Panc1 (cell line): ENCODE measurements at regions not wholly inside any gene's neighbourhood (a gene's known extent, or its start where the extent isn't known, plus 50 kb on each side); places are given as distances from the start of the nearest gene placed in this dataset.

Experiments
- ATAC-seq: fragments of 200-7000 bp; cut with Tn5 transposase; 2 replicates; pipeline ENCODE4 v1.9.1; 2020; ENCODE audit warnings: mild to moderate bottlenecking, moderate library complexity
- BruUV-seq: library from RNA; stranded (reverse); fragments of 400-500 nt; replicated peaks from 2 replicates; lab custom pipeline; 2021; lab: Mats Ljungman, UMichigan
- CTCF ChIA-PET: fragments of 300-600 bp; sonication (Branson Sonifier 250); formaldehyde crosslinking; loops from one replicate; lab custom pipeline; 2022; ENCODE audit warnings: antibody characterized with exemption; lab: Charles Lee
- POLR2A ChIA-PET: fragments of 300-600 bp; sonication (Branson Sonifier 250); formaldehyde crosslinking; loops from one replicate; lab custom pipeline; 2022; ENCODE audit warnings: antibody characterized with exemption; lab: Charles Lee
- DNase-seq: peaks from one replicate; pipeline ENCODE4 v3.0.0-alpha.2; 2010; ENCODE audit warnings: low read depth, low spot score
- H3K27ac ChIP-seq: 2 replicates; pipeline ENCODE4 v1.5.1; 2011; ENCODE audit warnings: mild to moderate bottlenecking, low read length, inconsistent platforms
- H3K27me3 ChIP-seq: fragments of 200-500 bp; sonication (Bioruptor generic); 2 replicates; pipeline ENCODE4 v1.6.0; 2014; ENCODE audit warnings: low read length, inconsistent platforms; ENCODE audit not compliant: control insufficient read depth, insufficient read depth
- H3K36me3 ChIP-seq: fragments of 200-500 bp; sonication (Bioruptor generic); 2 replicates; pipeline ENCODE4 v1.5.1; 2014; ENCODE audit warnings: inconsistent platforms, mild to moderate bottlenecking, low read length, moderate library complexity; ENCODE audit not compliant: control insufficient read depth, insufficient read depth
- H3K4me1 ChIP-seq: 2 replicates; pipeline ENCODE4 v1.5.1; 2011; ENCODE audit warnings: inconsistent platforms, mild to moderate bottlenecking, low read length, moderate library complexity; ENCODE audit not compliant: control insufficient read depth, insufficient read depth
- H3K4me3 ChIP-seq, 2 experiments: 2 replicates each; pipeline ENCODE4 v1.5.1; 2011 to 2012; ENCODE audit warnings: low read depth in 2 of 2, low read length in 2 of 2, mild to moderate bottlenecking in 2 of 2, inconsistent platforms in 1 of 2, moderate library complexity in 1 of 2
- H3K9me3 ChIP-seq: fragments of 200-500 bp; sonication (Bioruptor generic); 2 replicates; pipeline ENCODE4 v1.5.1; 2014; ENCODE audit warnings: low read depth, mild to moderate bottlenecking, inconsistent platforms, low read length, moderate library complexity; ENCODE audit not compliant: control insufficient read depth, insufficient read depth
- POLR2AphosphoS5 ChIP-seq: IDR thresholded peaks from 2 replicates; pipeline ENCODE4 v1.6.1; 2012; ENCODE audit warnings: mild to moderate bottlenecking, low read depth, low read length, moderate library complexity
- REST ChIP-seq, 2 experiments: IDR thresholded peaks; 2 replicates each; pipeline ENCODE4 v1.6.1; 2011 to 2012; ENCODE audit warnings: low read depth in 2 of 2, control low read depth in 1 of 2, low read length in 1 of 2, mild to moderate bottlenecking in 1 of 2, moderate library complexity in 1 of 2; ENCODE audit not compliant: insufficient read depth in 1 of 2
- SIN3A ChIP-seq: IDR thresholded peaks from 2 replicates; pipeline ENCODE4 v1.6.1; 2012; ENCODE audit warnings: low read depth, mild to moderate bottlenecking, low read length, moderate library complexity, borderline replicate concordance; ENCODE audit not compliant: insufficient read depth
- TCF7L2 ChIP-seq: IDR thresholded peaks from 2 replicates; pipeline ENCODE4 v1.6.1; 2011; ENCODE audit warnings: mild to moderate bottlenecking, low read depth, low read length, inconsistent platforms
- in situ Hi-C: cut with HindIII; loops from 2 replicates; pipeline ENCODE4 v1.10.0; 2016; ENCODE audit warnings: low sequenced_read_pairs, low pct_unique_long_range_greater_than_20kb
- intact Hi-C: fragments of 100-400 bp; cut with micrococcal nuclease; formaldehyde crosslinking; loops from one replicate; pipeline ENCODE4 v1.10.0; 2022; ENCODE audit not compliant: unreplicated experiment
- TF ChIP-seq, protein P1 (sequence below): fragments of 450-650 bp; IDR thresholded peaks from 2 replicates; pipeline ENCODE4 v1.5.1; 2017; ENCODE audit warnings: mild to moderate bottlenecking

- in situ Hi-C loops: no loop called here
- CTCF ChIA-PET: no interaction called here
- no peak for ATAC-seq
These were observed 248.4 kb upstream of the TTC29 start for GRCh38 chr4:147194114-147194513.

GRCh38 chr4:147194604-147195003, 248.9 kb upstream of the TTC29 start:
- in situ Hi-C loops (no loop called here), intact Hi-C loops (no loop called here)
- Histone ChIP-seq H3K27me3 (no peaks in the 10 kb centered on the region), H3K36me3 (no peaks in the 10 kb centered on the region), H3K4me3 (no peak overlapping the region), H3K27ac (no peak overlapping the region), H3K9me3 (no peaks in the 10 kb centered on the region), H3K4me1 (no peaks in the 10 kb centered on the region)
- BruUV-seq: no TSS peak
- ChIA-PET CTCF (no interaction called here), POLR2A (no interaction called here)
- ATAC-seq: no peak
- DNase-seq: no peak
- TF ChIP-seq REST (IDR thresholded peaks at IDR 0.05; ENCODE audit: insufficient read depth in 1 of 2, low read depth in 2 of 2, low read length in 1 of 2): no peak
- no peak for TF ChIP-seq POLR2AphosphoS5
- TF ChIP-seq SIN3A: no peak
- no peak for TF ChIP-seq TCF7L2
- TF ChIP-seq, protein P1, sequence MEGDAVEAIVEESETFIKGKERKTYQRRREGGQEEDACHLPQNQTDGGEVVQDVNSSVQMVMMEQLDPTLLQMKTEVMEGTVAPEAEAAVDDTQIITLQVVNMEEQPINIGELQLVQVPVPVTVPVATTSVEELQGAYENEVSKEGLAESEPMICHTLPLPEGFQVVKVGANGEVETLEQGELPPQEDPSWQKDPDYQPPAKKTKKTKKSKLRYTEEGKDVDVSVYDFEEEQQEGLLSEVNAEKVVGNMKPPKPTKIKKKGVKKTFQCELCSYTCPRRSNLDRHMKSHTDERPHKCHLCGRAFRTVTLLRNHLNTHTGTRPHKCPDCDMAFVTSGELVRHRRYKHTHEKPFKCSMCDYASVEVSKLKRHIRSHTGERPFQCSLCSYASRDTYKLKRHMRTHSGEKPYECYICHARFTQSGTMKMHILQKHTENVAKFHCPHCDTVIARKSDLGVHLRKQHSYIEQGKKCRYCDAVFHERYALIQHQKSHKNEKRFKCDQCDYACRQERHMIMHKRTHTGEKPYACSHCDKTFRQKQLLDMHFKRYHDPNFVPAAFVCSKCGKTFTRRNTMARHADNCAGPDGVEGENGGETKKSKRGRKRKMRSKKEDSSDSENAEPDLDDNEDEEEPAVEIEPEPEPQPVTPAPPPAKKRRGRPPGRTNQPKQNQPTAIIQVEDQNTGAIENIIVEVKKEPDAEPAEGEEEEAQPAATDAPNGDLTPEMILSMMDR: no peak

More at GRCh38 chr4:147194114-147194513, 248.4 kb upstream of the TTC29 start:
- TF ChIP-seq, protein P1: no peak
- TF ChIP-seq TCF7L2 (no peak), REST (IDR thresholded peaks at IDR 0.05; ENCODE audit: insufficient read depth in 1 of 2, low read depth in 2 of 2, low read length in 1 of 2) (no peak), POLR2AphosphoS5 (no peak), SIN3A (no peak)
- DNase-seq: no peak
- no peaks in the 10 kb centered on the region for H3K27me3 ChIP-seq
- H3K9me3 ChIP-seq: no peaks in the 10 kb centered on the region
- BruUV-seq: no TSS peak
- no peaks in the 10 kb centered on the region for H3K36me3 ChIP-seq
- POLR2A ChIA-PET: no interaction called here
- intact Hi-C loops: no loop called here
- H3K4me1 ChIP-seq: no peaks in the 10 kb centered on the region
- no peak overlapping the region for H3K27ac ChIP-seq
- no peak overlapping the region for H3K4me3 ChIP-seq
